HG03457 (cell line): ENCODE measurements at regions not wholly inside any gene's neighbourhood (a gene's known extent, or its start where the extent isn't known, plus 50 kb on each side); places are given as distances from the start of the nearest gene placed in this dataset.

Experiments
- ATAC-seq: cut with Tn5 transposase; IDR thresholded peaks from one replicate; pipeline ENCODE4 v1.9.1; 2021; ENCODE audit warnings: moderate number of reproducible peaks; ENCODE audit not compliant: unreplicated experiment

DNA sequence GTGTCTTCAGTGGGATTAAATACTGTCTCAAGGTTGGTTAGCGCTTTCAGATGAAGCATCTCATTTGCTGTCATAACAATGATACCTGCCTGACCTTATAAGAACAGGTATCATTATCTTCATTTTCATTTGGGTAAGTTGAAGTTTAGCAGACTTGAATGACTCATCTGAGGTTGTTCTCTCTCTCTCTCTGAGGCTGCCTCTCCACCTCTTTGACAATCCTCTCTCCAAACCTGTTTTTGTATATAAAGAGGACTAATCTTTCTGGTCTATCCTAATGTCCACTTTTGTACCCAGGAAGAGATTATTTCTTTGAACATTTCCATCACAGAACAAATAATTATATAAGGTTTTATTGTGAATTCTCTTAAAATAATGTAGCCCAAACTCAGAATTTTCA, 291.4 kb downstream of the KLF6 start:
- ATAC-seq: no peak

GRCh38 chr10:3491571-3491970, 293.4 kb downstream of the KLF6 start:
- ATAC-seq: no peak

- ATAC-seq: no peak
These were observed 297.8 kb downstream of the KLF6 start for GRCh38 chr10:3487228-3487627.

DNA sequence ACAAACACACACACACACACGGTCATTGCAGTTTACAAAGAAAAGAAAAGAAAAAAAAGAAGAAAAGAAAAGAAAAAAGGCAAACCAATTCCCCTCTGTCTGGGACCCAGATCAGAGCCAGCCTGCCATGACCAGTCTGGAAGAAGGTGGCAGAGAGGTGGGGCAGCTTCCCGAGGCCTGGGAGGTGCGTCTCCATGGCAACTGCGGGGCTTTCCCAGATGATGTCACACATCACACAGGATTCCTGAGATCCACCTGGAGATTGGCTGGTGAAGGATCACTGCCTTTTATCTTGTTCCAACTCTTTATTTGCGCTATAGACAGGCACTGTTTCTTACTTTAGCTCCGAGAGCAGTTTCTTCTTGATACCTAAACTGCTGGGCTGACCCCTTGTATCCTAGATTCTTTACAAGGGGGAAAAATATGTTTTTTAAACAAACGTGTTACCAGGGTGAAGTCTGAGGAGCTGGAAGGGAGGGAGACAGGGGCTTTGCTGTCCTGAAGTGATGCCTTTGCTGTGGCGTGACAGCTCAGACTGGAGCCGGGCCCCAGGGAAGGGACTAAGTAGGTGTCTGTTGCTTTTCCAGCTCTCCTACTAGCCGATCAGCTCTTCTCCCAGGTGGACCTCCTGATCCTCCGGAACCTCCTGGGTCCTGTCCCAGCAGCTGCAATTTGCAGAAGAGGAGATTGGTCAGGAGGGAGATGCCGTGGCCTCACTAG, 298.5 kb downstream of the KLF6 start:
- no peak for ATAC-seq

DNA sequence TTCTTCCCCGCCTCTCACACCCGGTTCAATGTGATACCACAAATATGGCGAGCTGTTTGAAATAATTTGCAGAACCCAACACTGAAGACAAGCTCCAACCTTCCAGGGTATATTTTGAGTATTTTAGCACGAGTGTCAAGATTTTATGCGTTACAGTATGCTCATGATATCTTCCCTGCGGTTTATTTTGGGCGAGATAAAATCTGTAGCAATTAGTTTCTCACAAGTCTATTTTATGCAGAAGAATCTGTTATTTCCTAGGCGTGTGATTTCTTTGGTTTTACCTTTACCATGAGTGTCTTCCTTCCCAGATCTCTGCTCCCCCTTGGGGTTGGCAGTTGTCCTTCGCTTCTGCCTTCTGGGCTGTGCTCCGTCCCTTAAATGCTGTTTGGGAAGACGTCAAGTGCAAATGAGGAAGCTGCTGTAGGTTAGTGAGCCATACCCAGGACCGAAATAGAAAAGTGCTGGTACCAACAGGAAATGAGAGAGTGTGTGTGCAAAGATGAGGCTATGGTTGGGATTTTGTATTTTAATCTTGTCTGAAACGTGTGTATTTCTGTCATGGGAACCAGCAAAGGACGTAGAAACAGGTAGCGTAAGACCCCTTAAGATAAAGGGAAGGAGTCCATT, 299.8 kb downstream of the KLF6 start:
- no peak for ATAC-seq

GRCh38 chr10:3484306-3485056, 300.5 kb downstream of the KLF6 start:
- ATAC-seq: no peak

DNA sequence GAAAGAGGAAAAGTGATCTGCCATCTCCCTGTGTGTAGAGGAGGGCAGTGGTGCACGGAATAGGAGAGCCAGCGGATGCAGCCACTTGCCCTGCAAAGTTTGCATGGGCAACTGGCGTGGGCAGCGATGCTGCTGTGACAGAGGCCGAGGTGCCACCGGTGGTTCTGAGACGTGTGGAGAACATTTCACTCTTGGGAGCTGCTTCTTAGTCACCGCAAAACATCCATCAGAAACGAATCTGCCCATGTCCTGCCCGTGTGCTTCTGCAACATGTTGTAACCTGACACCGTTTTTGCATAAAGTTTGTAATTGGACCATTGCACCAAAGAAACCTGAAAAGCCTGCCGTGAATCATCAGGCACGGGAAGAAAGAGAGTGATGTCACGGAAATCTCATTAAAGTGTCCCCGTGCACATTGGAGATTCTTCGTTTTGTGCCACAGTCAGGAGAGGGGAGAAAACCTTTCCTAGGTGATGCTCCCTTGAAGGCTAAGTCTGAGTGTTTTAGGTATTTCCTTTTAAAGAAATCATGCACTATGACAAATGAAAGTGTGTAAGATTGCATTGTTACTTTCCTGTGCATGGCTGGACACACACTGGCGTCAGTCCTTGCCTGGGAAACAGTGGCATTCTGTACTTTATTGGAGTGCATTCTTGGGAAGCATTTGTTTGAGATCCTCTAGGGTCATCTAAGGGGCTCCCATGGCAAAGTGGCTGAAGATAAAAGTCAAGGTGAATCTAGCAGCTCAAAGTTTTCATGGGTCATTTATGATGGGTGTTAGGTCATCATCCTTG, 302.6 kb downstream of the KLF6 start:
- ATAC-seq: no peak

DNA sequence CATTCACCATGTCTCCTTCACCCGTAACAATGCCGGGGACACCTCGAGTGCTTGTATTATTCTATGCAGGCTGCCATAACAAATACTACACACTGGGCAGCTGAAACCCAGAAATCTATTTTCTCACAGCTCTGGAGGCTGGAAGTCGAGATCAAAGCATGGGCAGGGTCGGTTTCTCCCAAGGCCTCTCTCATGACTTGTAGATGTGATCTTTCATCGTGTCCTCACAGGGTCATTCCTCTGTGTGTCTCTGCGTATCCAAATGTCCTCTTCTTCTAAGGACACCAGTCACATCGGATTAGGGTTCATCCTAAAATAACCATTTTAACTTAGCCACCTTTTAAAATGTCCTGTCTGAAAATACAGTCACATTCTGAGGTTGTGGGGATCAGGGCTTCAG, 303.5 kb downstream of the KLF6 start:
- ATAC-seq: no peak

DNA sequence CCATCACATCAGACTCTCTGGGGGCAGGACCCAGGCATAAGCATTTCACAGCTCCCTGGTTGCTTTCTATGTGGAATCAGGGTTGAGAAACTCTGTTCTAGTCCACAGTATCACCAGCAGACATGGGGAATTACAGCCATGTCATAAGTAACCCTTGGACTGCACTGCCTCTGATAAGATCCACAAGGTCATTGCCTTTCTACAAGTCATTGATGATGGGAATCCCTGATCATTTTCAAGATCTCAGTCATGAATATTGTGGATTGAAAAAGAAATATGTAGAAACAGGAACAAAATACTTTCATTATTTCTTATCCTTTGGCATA, 304.1 kb downstream of the KLF6 start:
- ATAC-seq: no peak

DNA sequence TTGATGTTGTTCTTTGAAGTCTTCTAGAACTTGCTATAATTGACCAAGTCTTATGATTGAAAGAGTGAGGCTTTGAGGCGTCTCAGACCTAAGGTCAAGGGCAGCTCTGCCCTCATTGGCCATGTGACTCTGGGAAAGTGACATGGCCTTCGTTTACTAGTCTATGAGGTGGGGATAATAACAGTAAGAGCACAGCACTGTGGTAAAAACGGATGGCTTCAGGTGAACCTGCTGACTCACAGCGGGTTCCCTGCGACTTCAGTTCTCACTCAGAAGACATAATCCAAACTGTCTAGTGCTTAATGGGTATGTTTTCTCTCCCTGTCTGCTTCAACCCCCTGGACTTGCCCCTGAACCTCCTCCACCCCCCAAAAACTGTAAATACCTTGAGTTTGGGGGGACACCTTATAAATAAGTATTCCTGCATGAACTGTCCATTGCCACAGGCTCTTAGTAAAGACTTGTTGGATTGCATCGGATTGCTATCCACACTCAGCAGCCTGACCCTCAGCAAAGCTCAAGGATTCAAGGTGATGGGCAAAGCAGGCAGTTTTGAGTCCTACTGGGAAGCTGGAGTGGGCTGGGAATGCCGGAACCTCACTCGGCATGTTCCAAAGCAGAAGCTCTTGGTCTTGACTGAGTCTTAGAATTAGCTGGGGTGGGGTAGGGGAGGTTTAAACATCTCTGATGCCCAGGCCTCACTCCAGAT, 304.6 kb downstream of the KLF6 start:
- ATAC-seq: no peak

DNA sequence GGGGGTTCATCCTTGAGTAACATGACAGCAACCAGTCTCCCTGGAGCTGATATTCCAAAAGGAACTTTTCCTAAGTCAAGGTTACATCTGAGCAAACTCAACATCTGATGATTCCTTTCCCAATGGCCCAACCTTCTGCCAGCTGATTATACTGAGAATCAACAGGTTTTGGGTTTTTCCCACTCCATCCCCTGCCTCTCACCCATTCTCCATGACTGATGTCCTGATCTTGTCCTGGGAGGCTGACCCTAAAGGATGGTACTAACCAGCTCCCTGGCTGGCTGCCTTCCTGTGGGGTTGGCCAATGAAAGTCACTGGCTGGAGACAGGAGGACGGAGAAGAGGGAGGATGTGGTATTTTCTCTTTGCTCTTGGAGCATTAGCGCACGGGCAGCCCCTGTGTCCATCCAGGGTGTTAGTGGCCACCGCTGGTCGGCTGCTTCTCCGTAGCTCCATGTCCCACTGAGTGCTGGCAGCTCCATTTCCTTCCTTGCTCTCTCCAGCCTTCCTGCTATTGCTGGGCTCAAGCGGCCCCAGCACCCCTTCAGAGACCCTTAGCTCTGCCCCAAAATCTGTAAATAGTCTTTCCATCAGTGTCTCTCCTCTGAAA, 306.2 kb upstream of the PITRM1 start:
- ATAC-seq: no peak

DNA sequence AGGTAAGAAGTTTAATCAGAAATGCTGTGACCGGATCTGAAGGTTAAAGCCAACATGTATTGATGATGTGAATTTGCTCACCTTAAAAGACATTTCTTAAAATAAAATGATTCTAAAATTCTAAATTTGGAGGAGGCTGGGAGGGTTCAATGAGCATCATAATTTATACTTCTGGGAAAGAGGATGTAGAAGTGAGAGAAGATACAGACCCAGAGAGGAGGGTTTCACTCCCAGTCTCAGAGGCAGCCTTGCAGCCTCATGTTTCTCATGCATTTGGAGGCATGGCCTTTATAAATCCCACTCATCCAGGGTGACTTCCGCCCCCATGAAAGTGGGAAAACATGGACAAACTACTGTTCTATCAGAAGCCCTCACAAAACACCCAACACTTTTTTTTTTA, 305.6 kb upstream of the PITRM1 start:
- no peak for ATAC-seq

GRCh38 chr10:3477683-3478082, 305.1 kb upstream of the PITRM1 start:
- no peak for ATAC-seq

DNA sequence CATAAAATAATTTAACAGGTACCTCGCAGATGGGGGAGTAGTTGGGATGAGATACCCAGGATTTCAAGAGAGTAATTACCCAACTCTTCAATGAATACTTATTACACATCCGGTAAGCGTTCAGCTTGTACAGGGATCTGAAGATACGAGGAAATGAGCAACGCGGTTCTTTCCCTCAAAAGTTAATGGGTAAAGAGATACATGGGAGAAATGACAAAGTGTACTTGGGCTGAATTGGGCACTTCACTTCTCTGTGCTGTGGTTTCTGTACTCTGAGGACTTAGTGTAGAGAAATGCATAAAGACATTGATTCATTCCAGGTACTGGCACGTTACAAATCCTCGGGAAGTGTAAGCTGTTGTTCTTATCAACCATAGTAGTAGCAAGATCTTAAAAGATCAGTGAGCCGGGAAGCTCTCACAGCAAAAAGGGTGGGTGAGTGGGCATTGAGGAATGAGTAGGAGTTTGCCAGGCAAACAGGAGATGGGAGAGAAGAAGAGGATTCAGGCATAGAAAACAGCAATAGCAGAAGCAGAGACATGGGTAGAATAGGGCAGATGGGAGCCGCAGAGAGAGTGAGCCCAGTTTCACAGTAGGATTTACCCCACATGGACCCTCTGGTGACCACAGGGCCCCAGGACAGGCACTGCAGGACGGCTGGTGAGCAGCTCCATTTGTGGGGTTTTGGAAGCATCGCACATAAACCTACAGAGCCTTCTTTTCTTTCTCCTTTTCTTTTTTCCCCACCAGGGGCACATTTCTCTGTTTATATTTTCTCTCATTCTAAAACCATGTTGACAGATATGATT, 304.3 kb upstream of the PITRM1 start:
- ATAC-seq: no peak

GRCh38 chr10:3476186-3476585, 303.6 kb upstream of the PITRM1 start:
- ATAC-seq: no peak

DNA sequence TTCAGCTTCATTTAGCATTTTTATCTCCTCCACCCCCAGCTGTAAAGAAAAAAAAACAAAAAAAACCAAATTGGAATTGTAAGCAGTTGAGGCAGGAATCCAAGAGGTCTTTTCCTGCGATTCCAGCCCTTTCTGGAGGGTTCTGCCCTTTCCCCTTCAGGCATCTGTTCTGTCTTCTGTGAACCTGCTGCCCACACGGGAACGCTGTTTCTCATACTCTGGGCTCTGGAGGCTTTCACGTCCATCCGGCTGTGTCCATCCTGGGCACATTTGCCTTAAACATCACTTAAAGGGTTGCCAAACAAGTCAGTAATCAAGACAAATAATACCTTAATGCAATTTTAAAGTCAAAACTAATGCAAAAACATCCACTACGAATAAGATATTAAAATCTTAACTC, 302.8 kb upstream of the PITRM1 start:
- ATAC-seq: no peak

- ATAC-seq: no peak
These were observed 301.7 kb upstream of the PITRM1 start for GRCh38 chr10:3474266-3474665.

DNA sequence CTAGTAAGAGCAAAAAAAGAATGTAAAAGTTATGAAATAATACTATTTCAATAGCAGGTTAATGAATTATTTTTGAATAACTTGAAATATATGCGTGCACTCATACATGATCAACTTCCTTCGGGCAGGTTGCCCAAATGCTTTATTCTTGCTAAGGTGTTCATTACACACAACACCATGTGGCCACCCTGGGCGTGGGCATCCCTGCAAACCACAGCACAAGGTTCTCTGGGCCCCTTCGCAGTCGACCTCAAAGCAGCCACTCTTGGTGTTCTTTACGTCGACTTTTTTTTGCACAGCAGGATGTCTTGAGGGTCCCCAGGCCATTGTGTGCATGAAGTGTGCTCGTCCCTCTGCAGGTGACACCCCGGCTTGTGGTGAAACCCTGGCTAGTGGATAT, 300.7 kb upstream of the PITRM1 start:
- no peak for ATAC-seq

DNA sequence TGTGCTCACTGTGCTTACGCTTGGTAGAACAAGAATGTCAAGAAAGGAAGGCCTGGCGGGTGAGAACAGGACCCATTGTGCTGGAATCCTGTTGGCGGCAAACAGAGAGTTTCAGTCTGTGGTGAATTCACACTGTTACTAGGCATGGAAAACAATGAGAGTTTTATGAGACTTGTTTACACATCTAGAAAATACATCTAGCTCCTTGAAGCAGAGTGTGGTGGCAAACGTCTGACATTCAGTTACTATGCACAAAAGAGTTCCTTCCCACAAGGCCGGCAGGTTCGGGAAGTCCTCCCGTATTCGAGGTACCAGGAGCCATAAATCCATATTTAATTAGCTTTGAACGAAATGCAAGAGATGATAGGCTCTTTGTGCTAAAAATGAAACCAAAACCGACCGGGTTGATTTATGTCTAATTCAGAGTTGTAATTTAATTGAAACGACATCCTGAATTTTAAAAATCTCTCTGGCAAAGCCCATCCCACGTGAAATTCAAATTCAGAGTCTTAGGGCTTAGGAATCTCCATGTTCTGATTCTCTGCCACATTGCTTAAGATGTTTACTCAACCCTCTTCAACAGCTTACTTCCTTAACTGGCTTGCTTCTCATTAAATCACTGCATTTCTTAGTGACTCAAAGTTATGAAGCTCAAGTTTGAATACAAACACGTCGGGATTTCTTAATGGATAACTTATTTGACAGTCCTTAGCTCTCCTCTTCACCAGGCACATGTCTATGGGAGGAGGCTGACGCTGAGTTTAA, 299.9 kb upstream of the PITRM1 start:
- no peak for ATAC-seq
